ENCODE measurements at regions not wholly inside any gene's neighbourhood (a gene's known extent, or its start where the extent isn't known, plus 50 kb on each side); places are given as distances from the start of the nearest gene placed in this dataset.

GRCh38 chr4:125983168-125983567 is 668.4 kb downstream of the FAT4 start:
- no peaks in the 10 kb centered on the region for H3K27me3 ChIP-seq (replicated peaks in 1 of 7)
- H3K36me3 ChIP-seq: no peaks in the 10 kb centered on the region
- 61 to 78% (median 71%) methylated on average over 1 of the region's 1 CpG for WGBS, 5 donors
- intact Hi-C loops (cut with DNase I; ENCODE audit: low total_unique reads): no loop called here
- no peak overlapping the region for H3K4me3 ChIP-seq
- TF ChIP-seq POLR2AphosphoS5 (IDR thresholded peaks at IDR 0.05): no peak
- TF ChIP-seq POLR2A (IDR thresholded peaks at IDR 0.05): no peak
- TF ChIP-seq CTCF (IDR thresholded peaks at IDR 0.05 in 8 of 11, conservative IDR thresholded peaks at IDR 0.05 in 3 of 11): no peak
- H3K4me1 ChIP-seq: peaks cover 0 to 4% (median 0%) of the 10 kb centered on the region in 6 donors
- no peak overlapping the region for H3K27ac ChIP-seq
- no peak for DNase-seq
- peaks cover 0 to 6% (median 0%) of the 10 kb centered on the region in 8 donors for H3K9me3 ChIP-seq

DNA sequence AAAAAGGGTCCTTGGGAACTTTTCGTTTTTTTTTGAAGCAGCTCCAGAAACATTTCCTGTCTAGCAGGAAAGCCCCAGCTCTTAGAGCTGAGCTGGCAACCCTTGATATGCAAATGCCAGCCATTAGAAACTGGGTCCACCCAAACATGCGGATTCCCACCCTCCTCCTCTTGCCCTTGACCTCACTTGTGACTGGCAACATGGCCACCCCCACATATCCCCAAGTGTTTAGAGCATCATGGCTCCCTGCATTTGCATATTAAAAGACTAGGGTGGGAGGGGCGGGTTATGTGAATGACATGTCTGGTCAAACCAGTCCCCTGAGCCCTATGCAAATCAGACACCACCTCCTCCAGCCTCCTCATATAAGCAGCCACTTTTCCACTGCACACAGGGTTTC is 671.1 kb downstream of the FAT4 start:
- H3K36me3 ChIP-seq: no peaks in the 10 kb centered on the region
- H3K27me3 ChIP-seq (replicated peaks in 1 of 7): no peaks in the 10 kb centered on the region
- 39 to 53% (median 41%) methylated on average over 3 of the region's 3 CpGs for WGBS, 5 donors
- no peak overlapping the region for H3K4me3 ChIP-seq
- no peak for DNase-seq
- intact Hi-C loops (cut with DNase I; ENCODE audit: low total_unique reads): no loop called here
- no peak overlapping the region for H3K27ac ChIP-seq
- TF ChIP-seq CTCF (IDR thresholded peaks at IDR 0.05 in 8 of 11, conservative IDR thresholded peaks at IDR 0.05 in 3 of 11): no peak
- no peak for TF ChIP-seq POLR2A (IDR thresholded peaks at IDR 0.05)
- TF ChIP-seq POLR2AphosphoS5 (IDR thresholded peaks at IDR 0.05): no peak
- peaks cover 0 to 4% (median 0%) of the 10 kb centered on the region in 6 donors for H3K4me1 ChIP-seq
- peaks cover 0 to 6% (median 0%) of the 10 kb centered on the region in 8 donors for H3K9me3 ChIP-seq

- 87 to 97% (median 91%) methylated on average over 7 of the region's 7 CpGs for WGBS, 5 donors
- Histone ChIP-seq H3K4me1 (peaks cover 0 to 4% (median 0%) of the 10 kb centered on the region in 6 donors), H3K36me3 (no peaks in the 10 kb centered on the region), H3K9me3 (peaks cover 0 to 6% (median 0%) of the 10 kb centered on the region in 8 donors), H3K27ac (no peak overlapping the region), H3K4me3 (no peak overlapping the region), H3K27me3 (replicated peaks in 1 of 7) (no peaks in the 10 kb centered on the region)
- no peak for DNase-seq
- TF ChIP-seq CTCF (IDR thresholded peaks at IDR 0.05 in 8 of 11, conservative IDR thresholded peaks at IDR 0.05 in 3 of 11) (no peak), POLR2A (IDR thresholded peaks at IDR 0.05) (no peak), POLR2AphosphoS5 (IDR thresholded peaks at IDR 0.05) (no peak)
- intact Hi-C loops (cut with DNase I; ENCODE audit: low total_unique reads): no loop called here
These were observed 671.6 kb downstream of the FAT4 start for GRCh38 chr4:125986307-125986706.

DNA sequence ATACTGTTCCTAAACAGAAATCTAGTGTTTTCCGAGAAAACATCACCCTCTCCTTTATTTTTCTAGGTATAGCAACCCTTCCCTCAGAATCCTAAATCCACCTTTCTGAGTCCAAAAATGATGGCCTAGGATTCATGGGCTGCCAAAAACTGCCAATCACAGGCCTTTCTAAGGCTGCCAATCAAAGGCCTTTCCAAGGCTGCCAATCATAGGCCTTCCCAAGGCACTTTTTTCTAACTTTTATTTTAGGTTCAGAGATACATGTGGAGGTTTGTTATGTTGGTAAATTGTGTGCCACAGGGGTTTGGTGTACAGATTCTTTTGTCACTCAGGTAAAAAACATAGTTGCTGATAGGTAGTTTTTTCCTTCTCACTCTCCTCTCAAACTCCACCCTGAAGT is 673.7 kb downstream of the FAT4 start:
- Histone ChIP-seq H3K36me3 (no peaks in the 10 kb centered on the region), H3K27ac (no peak overlapping the region), H3K9me3 (peaks cover 0 to 6% (median 0%) of the 10 kb centered on the region in 8 donors), H3K27me3 (replicated peaks in 1 of 7) (no peaks in the 10 kb centered on the region), H3K4me3 (no peak overlapping the region), H3K4me1 (peaks cover 0 to 4% (median 0%) of the 10 kb centered on the region in 6 donors)
- WGBS, 5 donors: 81 to 98% (median 95%) methylated on average over 1 of the region's 1 CpG
- TF ChIP-seq POLR2AphosphoS5 (IDR thresholded peaks at IDR 0.05) (no peak), CTCF (IDR thresholded peaks at IDR 0.05 in 8 of 11, conservative IDR thresholded peaks at IDR 0.05 in 3 of 11) (no peak), POLR2A (IDR thresholded peaks at IDR 0.05) (no peak)
- no peak for DNase-seq
- intact Hi-C loops (cut with DNase I; ENCODE audit: low total_unique reads): no loop called here

All from spleen (tissue), 11 donors.